IMR-90 (cell line): ENCODE measurements at regions not wholly inside any gene's neighbourhood (a gene's known extent, or its start where the extent isn't known, plus 50 kb on each side); places are given as distances from the start of the nearest gene placed in this dataset.

ENCODE experiments used
- ATAC-seq: fragments of 200-7000 bp; cut with Tn5 transposase; 2 replicates; pipeline ENCODE4 v1.9.1; 2020; ENCODE audit warnings: low read depth, mild to moderate bottlenecking, moderate library complexity
- BruUV-seq: library from RNA; stranded (reverse); fragments of 400-500 nt; replicated peaks from 2 replicates; lab custom pipeline; 2021; lab: Mats Ljungman, UMichigan
- CTCF ChIA-PET: fragments of 300-600 bp; formaldehyde crosslinking; extraction: SDS; loops from one replicate; lab custom pipeline; 2021; ENCODE audit warnings: antibody characterized with exemption; lab: Yijun Ruan, JAX
- POLR2A ChIA-PET: fragments of 300-600 bp; sonication (Branson Sonifier 250); formaldehyde crosslinking; loops from one replicate; lab custom pipeline; 2022; ENCODE audit warnings: antibody characterized with exemption; ENCODE audit not compliant: unreplicated experiment; lab: Charles Lee
- DNase-seq: peaks from one replicate; pipeline ENCODE4 v3.0.0; 2013
- H2AFZ ChIP-seq: replicated peaks from 2 replicates; pipeline ENCODE3; 2013; ENCODE audit warnings: low read length, mild to moderate bottlenecking; ENCODE audit not compliant: poor library complexity
- H2AK5ac ChIP-seq: 2 replicates; pipeline ENCODE4 v1.6.1; 2013; ENCODE audit warnings: low read depth, low read length, inconsistent platforms
- H2AK9ac ChIP-seq: replicated peaks from 2 replicates; pipeline ENCODE3; 2013; ENCODE audit warnings: mild to moderate bottlenecking, low read depth, low read length, moderate library complexity; ENCODE audit not compliant: poor library complexity
- H2BK120ac ChIP-seq: 2 replicates; pipeline ENCODE4 v1.6.1; 2013; ENCODE audit warnings: low read depth, low read length, inconsistent platforms
- H2BK15ac ChIP-seq: 3 replicates; pipeline ENCODE4 v1.6.1; 2013; ENCODE audit warnings: low read depth, low read length, inconsistent platforms
- H2BK20ac ChIP-seq: 2 replicates; pipeline ENCODE4 v1.6.1; 2013; ENCODE audit warnings: low read depth, mild to moderate bottlenecking, inconsistent platforms, low read length, moderate library complexity
- H2BK5ac ChIP-seq: 2 replicates; pipeline ENCODE4 v1.6.1; 2013; ENCODE audit warnings: mild to moderate bottlenecking, low read depth, low read length, inconsistent platforms; ENCODE audit not compliant: poor library complexity, severe bottlenecking
- H3K14ac ChIP-seq: replicated peaks from 2 replicates; pipeline ENCODE4 v1.6.1; 2013; ENCODE audit warnings: low read depth, low read length, inconsistent platforms
- H3K18ac ChIP-seq: 2 replicates; pipeline ENCODE4 v1.6.1; 2013; ENCODE audit warnings: low read depth, low read length, control low read depth
- H3K23ac ChIP-seq: 2 replicates; pipeline ENCODE4 v1.6.1; 2013; ENCODE audit warnings: low read depth, low read length, inconsistent platforms
- H3K27ac ChIP-seq: 2 replicates; pipeline ENCODE4 v1.5.1; 2013; ENCODE audit warnings: mild to moderate bottlenecking, control low read depth, low read length; ENCODE audit not compliant: insufficient read depth
- H3K27me3 ChIP-seq: 2 replicates; pipeline ENCODE4 v1.6.1; 2013; ENCODE audit warnings: low read length; ENCODE audit not compliant: control insufficient read depth, insufficient read depth
- H3K36me3 ChIP-seq: 2 replicates; pipeline ENCODE4 v1.6.1; 2013; ENCODE audit warnings: low read length, mixed read lengths; ENCODE audit not compliant: control insufficient read depth, insufficient read depth
- H3K4ac ChIP-seq: 2 replicates; pipeline ENCODE4 v1.6.1; 2013; ENCODE audit warnings: low read depth, low read length, inconsistent platforms
- H3K4me1 ChIP-seq: 2 replicates; pipeline ENCODE4 v1.6.1; 2013; ENCODE audit warnings: low read length, mixed read lengths; ENCODE audit not compliant: control insufficient read depth, insufficient read depth
- H3K4me2 ChIP-seq: 2 replicates; pipeline ENCODE4 v1.6.1; 2013; ENCODE audit warnings: low read depth, mild to moderate bottlenecking, control low read depth, low read length, moderate library complexity
- H3K4me3 ChIP-seq: 2 replicates; pipeline ENCODE4 v1.5.1; 2013; ENCODE audit warnings: low read depth, mild to moderate bottlenecking, control low read depth, low read length, moderate library complexity; ENCODE audit not compliant: insufficient read depth
- H3K56ac ChIP-seq: 2 replicates; pipeline ENCODE4 v1.6.1; 2013; ENCODE audit warnings: low read length, inconsistent platforms; ENCODE audit not compliant: insufficient read depth; ENCODE audit errors: extremely low read depth
- H3K79me1 ChIP-seq, 2 experiments: 2 replicates each; pipeline ENCODE4 v1.6.1; 2013; ENCODE audit warnings: low read length in 2 of 2, inconsistent platforms in 1 of 2, low read depth in 1 of 2
- H3K9ac ChIP-seq: 2 replicates; pipeline ENCODE4 v1.6.1; 2013; ENCODE audit warnings: low read depth, low read length, control low read depth
- H3K9me1 ChIP-seq: 2 replicates; pipeline ENCODE4 v1.6.1; 2013; ENCODE audit warnings: low read length, inconsistent platforms; ENCODE audit not compliant: insufficient read depth
- H3K9me3 ChIP-seq: 2 replicates; pipeline ENCODE4 v1.6.1; 2013; ENCODE audit warnings: low read length; ENCODE audit not compliant: control insufficient read depth, insufficient read depth
- H4K20me1 ChIP-seq: 2 replicates; pipeline ENCODE4 v1.6.1; 2013; ENCODE audit warnings: low read length, inconsistent platforms; ENCODE audit not compliant: insufficient read depth
- H4K5ac ChIP-seq: 2 replicates; pipeline ENCODE4 v1.6.1; 2013; ENCODE audit warnings: mild to moderate bottlenecking, low read depth, low read length, control low read depth
- H4K8ac ChIP-seq, 2 experiments: 2 replicates each; pipeline ENCODE4 v1.6.1; 2013; ENCODE audit warnings: low read depth in 2 of 2, low read length in 2 of 2, control low read depth in 1 of 2, inconsistent platforms in 1 of 2
- H4K91ac ChIP-seq: 2 replicates; pipeline ENCODE4 v1.6.1; 2013; ENCODE audit warnings: low read depth, low read length, inconsistent platforms; ENCODE audit not compliant: insufficient read depth
- BHLHE40 ChIP-seq: fragments of 150-350 bp; IDR thresholded peaks from 2 replicates; pipeline ENCODE4 v1.6.1; 2016; ENCODE audit warnings: mild to moderate bottlenecking, low read depth, low read length
- CEBPB ChIP-seq: IDR thresholded peaks from 2 replicates; pipeline ENCODE4 v1.6.1; 2012; ENCODE audit warnings: low read depth, low read length, improper control_type of control experiment
- CHD1 ChIP-seq: IDR thresholded peaks from 2 replicates; pipeline ENCODE4 v1.6.1; 2012; ENCODE audit warnings: low read depth, low read length, improper control_type of control experiment
- CTCF ChIP-seq: conservative IDR thresholded peaks from 2 replicates; pipeline ENCODE4 v1.5.1; 2012; ENCODE audit warnings: mild to moderate bottlenecking, low read depth, low read length, improper control_type of control experiment
- ELK1 ChIP-seq: fragments of 150-350 bp; IDR thresholded peaks from 2 replicates; pipeline ENCODE4 v1.6.1; 2016; ENCODE audit warnings: low read depth, mild to moderate bottlenecking, low read length, moderate library complexity, borderline replicate concordance
- FOS ChIP-seq: fragments of 150-350 bp; IDR thresholded peaks from 2 replicates; pipeline ENCODE4 v1.6.1; 2016; ENCODE audit warnings: low read depth, low read length
- MAFK ChIP-seq: IDR thresholded peaks from 2 replicates; pipeline ENCODE4 v1.6.1; 2012; ENCODE audit warnings: low read depth, low read length, improper control_type of control experiment
- MAZ ChIP-seq: IDR thresholded peaks from 2 replicates; pipeline ENCODE4 v1.6.1; 2012; ENCODE audit warnings: low read depth, mild to moderate bottlenecking, low read length, improper control_type of control experiment, moderate library complexity, borderline replicate concordance
- MXI1 ChIP-seq: IDR thresholded peaks from 2 replicates; pipeline ENCODE4 v1.6.1; 2012; ENCODE audit warnings: low read depth, mild to moderate bottlenecking, low read length, moderate library complexity, borderline replicate concordance
- NFE2L2 ChIP-seq: fragments of 150-350 bp; IDR thresholded peaks from 2 replicates; pipeline ENCODE4 v1.6.1; 2016; ENCODE audit warnings: low read depth, mild to moderate bottlenecking, low read length
- POLR2A ChIP-seq: IDR thresholded peaks from 2 replicates; pipeline ENCODE4 v1.6.1; 2012; ENCODE audit warnings: mild to moderate bottlenecking, low read depth, low read length
- RAD21 ChIP-seq: IDR thresholded peaks from 2 replicates; pipeline ENCODE4 v1.6.1; 2012; ENCODE audit warnings: low read length, improper control_type of control experiment
- RCOR1 ChIP-seq: IDR thresholded peaks from 2 replicates; pipeline ENCODE4 v1.6.1; 2012; ENCODE audit warnings: mild to moderate bottlenecking, low read length, improper control_type of control experiment; ENCODE audit not compliant: insufficient replicate concordance
- RFX5 ChIP-seq: IDR thresholded peaks from 2 replicates; pipeline ENCODE4 v1.8.0; 2012; ENCODE audit warnings: low read depth, mild to moderate bottlenecking, low read length, moderate library complexity
- SMC3 ChIP-seq: fragments of 150-350 bp; IDR thresholded peaks from 2 replicates; pipeline ENCODE4 v1.6.1; 2016; ENCODE audit warnings: low read depth, mild to moderate bottlenecking, antibody characterized with exemption, low read length, moderate library complexity
- USF2 ChIP-seq: fragments of 150-350 bp; IDR thresholded peaks from 2 replicates; pipeline ENCODE4 v1.6.1; 2017; ENCODE audit warnings: mild to moderate bottlenecking, antibody characterized with exemption, low read length, low read depth
- WGBS, 2 experiments: methylation state at CpG; one replicate each; pipeline versions ENCODE4 v1.1.5 to v1.1.7; 2013; ENCODE audit warnings: missing lambda C conversion rate in 2 of 2; ENCODE audit not compliant: insufficient read length in 1 of 2; ENCODE audit errors: extremely low coverage in 2 of 2; 5-methylcytosine and 5-hydroxymethylcytosine counted together
- dilution Hi-C: fragments of 300-500 bp; cut with HindIII; formaldehyde crosslinking; loops from one replicate; pipeline ENCODE4 v1.14.3; 2018; ENCODE audit warnings: low sequenced_read_pairs; ENCODE audit not compliant: unreplicated experiment
- in situ Hi-C: fragments of 300-500 bp; cut with MboI; formaldehyde crosslinking; loops from 3 replicates; pipeline ENCODE4 v1.14.3; 2019; ENCODE audit warnings: low sequenced_read_pairs, inconsistent platforms, mixed read lengths
- intact Hi-C: fragments of 100-400 bp; cut with micrococcal nuclease; formaldehyde crosslinking; loops from 2 replicates; pipeline ENCODE4 v1.10.0; 2022

GRCh38 chr3:176174060-176174459, 1023.2 kb downstream of the TBL1XR1 start:
- H3K9me1 ChIP-seq: no peaks in the 10 kb centered on the region
- H3K14ac ChIP-seq: no peak overlapping the region
- H4K20me1 ChIP-seq: no peaks in the 10 kb centered on the region
- H2AK5ac ChIP-seq: no peak overlapping the region
- H3K9me3 ChIP-seq: no peaks in the 10 kb centered on the region
- no peak overlapping the region for H4K91ac ChIP-seq
- dilution Hi-C loops (no loop called here), in situ Hi-C loops (no loop called here), intact Hi-C loops (no loop called here)
- H3K4me2 ChIP-seq: no peak overlapping the region
- no peak overlapping the region for H2BK5ac ChIP-seq
- ATAC-seq: no peak
- H3K79me1 ChIP-seq: no peaks in the 10 kb centered on the region
- H2BK20ac ChIP-seq: no peak overlapping the region
- no peak overlapping the region for H3K27ac ChIP-seq
- no peak overlapping the region for H4K5ac ChIP-seq
- H3K9ac ChIP-seq: no peak overlapping the region
- H2BK15ac ChIP-seq: no peak overlapping the region
- no peak overlapping the region for H2AK9ac ChIP-seq
- BruUV-seq: no TSS peak
- H3K56ac ChIP-seq: no peak overlapping the region
- CTCF ChIA-PET: no interaction called here
- no peaks in the 10 kb centered on the region for H3K27me3 ChIP-seq
- H3K4me3 ChIP-seq: no peak overlapping the region
- no peaks in the 10 kb centered on the region for H3K36me3 ChIP-seq
- no peak overlapping the region for H4K8ac ChIP-seq
- no peak overlapping the region for H3K4ac ChIP-seq
- H3K18ac ChIP-seq: no peak overlapping the region
- H2AFZ ChIP-seq: no peak overlapping the region
- no peak for DNase-seq
- POLR2A ChIA-PET: no interaction called here
- no peak overlapping the region for H3K23ac ChIP-seq
- no peaks in the 10 kb centered on the region for H3K4me1 ChIP-seq
- TF ChIP-seq MAZ: no peak
- TF ChIP-seq CTCF: no peak
- no peak for TF ChIP-seq RFX5
- TF ChIP-seq CHD1: no peak
- no peak for TF ChIP-seq USF2
- no peak for TF ChIP-seq CEBPB
- no peak for TF ChIP-seq ELK1
- no peak for TF ChIP-seq RAD21
- no peak for TF ChIP-seq POLR2A
- no peak for TF ChIP-seq MXI1
- TF ChIP-seq FOS: no peak
- no peak for TF ChIP-seq BHLHE40
- TF ChIP-seq RCOR1: no peak
- no peak for TF ChIP-seq MAFK
- TF ChIP-seq NFE2L2: no peak
- no peak for TF ChIP-seq SMC3
- no peak overlapping the region for H2BK120ac ChIP-seq
- no CpG with 5 or more reads among the region's 6 CpGs for WGBS, 2 experiments
